RPMI7951 (cell line): ENCODE measurements at regions not wholly inside any gene's neighbourhood (a gene's known extent, or its start where the extent isn't known, plus 50 kb on each side); places are given as distances from the start of the nearest gene placed in this dataset.
A peak's percentile ranks its signal among the peaks of the same experiment; 100 is the strongest.

Experiments used
- DNase-seq: peaks from one replicate; pipeline ENCODE4 v3.0.0-alpha.2; 2012; ENCODE audit warnings: low read depth

GRCh38 chr1:222911866-222912265 is 97.0 kb downstream of the DISP1 start:
- no peak for DNase-seq

GRCh38 chr1:222912730-222913129 is 97.9 kb downstream of the DISP1 start:
- no peak for DNase-seq

GRCh38 chr1:222914861-222915632 is 100.2 kb downstream of the DISP1 start:
- DNase-seq, result no peak

- no peak for DNase-seq
Measured at GRCh38 chr1:222916100-222916499, 101.3 kb downstream of the DISP1 start.

GRCh38 chr1:222918801-222919477 is 104.1 kb downstream of the DISP1 start:
- peak; percentile 78 for DNase-seq

- DNase-seq, result no peak
Measured at GRCh38 chr1:222919478-222919865, 104.6 kb downstream of the DISP1 start.

- no peak for DNase-seq
Measured at GRCh38 chr1:222920169-222920568, 105.3 kb downstream of the DISP1 start.

- no peak for DNase-seq
Measured at GRCh38 chr1:222921945-222922344, 107.1 kb downstream of the DISP1 start.

GRCh38 chr1:222923506-222923905 is 108.7 kb downstream of the DISP1 start:
- peak; percentile 53 for DNase-seq

GRCh38 chr1:222924136-222924706 is 109.4 kb downstream of the DISP1 start:
- no peak for DNase-seq

GRCh38 chr1:222926566-222926965 is 111.7 kb downstream of the DISP1 start:
- peak; percentile 18 for DNase-seq

GRCh38 chr1:222927031-222927430 is 112.2 kb downstream of the DISP1 start:
- no peak for DNase-seq

GRCh38 chr1:222928212-222928611 is 113.4 kb downstream of the DISP1 start:
- DNase-seq, result peak; percentile 72

GRCh38 chr1:222930070-222930469 is 115.2 kb downstream of the DISP1 start:
- DNase-seq, result no peak

- DNase-seq, result peak; percentile 24
Measured at GRCh38 chr1:222931023-222931422, 116.2 kb downstream of the DISP1 start.

- no peak for DNase-seq
Measured at GRCh38 chr1:222933273-222933672, 118.4 kb downstream of the DISP1 start.

GRCh38 chr1:222935239-222935900 is 120.5 kb downstream of the DISP1 start:
- DNase-seq, result no peak

GRCh38 chr1:222936042-222936441 is 121.2 kb downstream of the DISP1 start:
- DNase-seq, result no peak

- DNase-seq, result no peak
Measured at GRCh38 chr1:222938986-222939385, 124.1 kb downstream of the DISP1 start.

GRCh38 chr1:222940095-222940494 is 125.3 kb downstream of the DISP1 start:
- no peak for DNase-seq

- no peak for DNase-seq
Measured at GRCh38 chr1:222940906-222941305, 126.1 kb downstream of the DISP1 start.

GRCh38 chr1:222941425-222941824 is 126.6 kb downstream of the DISP1 start:
- no peak for DNase-seq

- no peak for DNase-seq
Measured at GRCh38 chr1:222946436-222946835, 131.6 kb downstream of the DISP1 start.
